ENCODE measurements at regions not wholly inside any gene's neighbourhood (a gene's known extent, or its start where the extent isn't known, plus 50 kb on each side); places are given as distances from the start of the nearest gene placed in this dataset.

DNA sequence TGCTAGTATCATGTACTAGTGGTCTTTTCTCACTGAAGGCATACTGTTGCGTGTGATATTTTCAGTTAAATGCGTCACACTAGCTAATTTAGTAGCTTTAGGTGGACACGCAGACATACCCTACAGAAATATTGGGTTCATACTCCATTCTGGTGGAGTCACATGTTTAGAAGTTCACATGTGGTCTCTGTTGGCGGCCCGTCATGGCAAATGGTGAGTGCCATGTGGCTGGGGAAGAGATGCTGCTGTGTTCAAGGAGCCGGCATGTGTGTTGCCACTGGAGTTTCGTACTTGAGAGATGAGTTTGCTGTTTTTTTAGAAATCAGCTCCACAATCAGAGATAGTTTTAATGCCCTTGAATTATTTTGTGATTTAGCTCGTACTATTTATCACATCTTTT is 454.6 kb downstream of the PCNX1 start:
- H3K4me3 ChIP-seq (ENCODE audit: low read depth, low read length) = no peak overlapping the region
- peak; percentile 6 for DNase-seq (ENCODE audit: low read depth)
- TF ChIP-seq MYC (IDR thresholded peaks at IDR 0.05; ENCODE audit: low read depth, low read length) (0 out of 2 replicates have a peak, but pooled peaks have one; percentile 2), POLR2A (IDR thresholded peaks at IDR 0.05; ENCODE audit: extremely low read depth, insufficient read length) (no peak), MAX (IDR thresholded peaks at IDR 0.05; ENCODE audit: low read depth, low read length) (peak; percentile 43)

DNA sequence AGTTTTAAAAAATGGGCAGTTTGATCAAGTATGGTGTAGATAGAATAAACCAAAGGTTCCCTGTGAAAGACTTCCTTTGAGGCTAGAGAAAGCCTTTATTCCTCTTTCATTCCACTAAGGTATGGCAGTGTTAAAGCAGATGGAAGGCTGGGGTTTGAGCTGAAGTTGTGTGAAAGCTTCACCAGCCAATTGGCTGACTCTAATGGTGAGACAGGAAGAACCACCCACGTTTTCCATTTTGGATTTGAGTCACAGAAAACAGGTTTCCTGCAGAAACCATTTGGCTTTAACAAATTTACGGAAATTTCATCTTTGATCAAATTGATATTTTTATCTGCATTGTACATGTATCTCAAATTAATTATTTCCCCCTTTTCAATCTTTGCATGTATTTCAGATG is 455.0 kb downstream of the PCNX1 start:
- H3K4me3 ChIP-seq (ENCODE audit: low read depth, low read length) = no peak overlapping the region
- peak; percentile 14 for DNase-seq (ENCODE audit: low read depth)
- TF ChIP-seq MYC (IDR thresholded peaks at IDR 0.05; ENCODE audit: low read depth, low read length) (no peak), POLR2A (IDR thresholded peaks at IDR 0.05; ENCODE audit: extremely low read depth, insufficient read length) (no peak), MAX (IDR thresholded peaks at IDR 0.05; ENCODE audit: low read depth, low read length) (no peak), CTCF (IDR thresholded peaks at IDR 0.05; ENCODE audit: low read depth, low read length) (no peak)

- peak; percentile 37 for DNase-seq (ENCODE audit: low read depth)
- H3K4me3 ChIP-seq (ENCODE audit: low read depth, low read length) = no peak overlapping the region
- TF ChIP-seq MAX (IDR thresholded peaks at IDR 0.05; ENCODE audit: low read depth, low read length) (no peak), CTCF (IDR thresholded peaks at IDR 0.05; ENCODE audit: low read depth, low read length) (no peak), MYC (IDR thresholded peaks at IDR 0.05; ENCODE audit: low read depth, low read length) (no peak), POLR2A (IDR thresholded peaks at IDR 0.05; ENCODE audit: extremely low read depth, insufficient read length) (no peak)
Measured at GRCh38 chr14:71362920-71363584, 455.8 kb downstream of the PCNX1 start.

DNA sequence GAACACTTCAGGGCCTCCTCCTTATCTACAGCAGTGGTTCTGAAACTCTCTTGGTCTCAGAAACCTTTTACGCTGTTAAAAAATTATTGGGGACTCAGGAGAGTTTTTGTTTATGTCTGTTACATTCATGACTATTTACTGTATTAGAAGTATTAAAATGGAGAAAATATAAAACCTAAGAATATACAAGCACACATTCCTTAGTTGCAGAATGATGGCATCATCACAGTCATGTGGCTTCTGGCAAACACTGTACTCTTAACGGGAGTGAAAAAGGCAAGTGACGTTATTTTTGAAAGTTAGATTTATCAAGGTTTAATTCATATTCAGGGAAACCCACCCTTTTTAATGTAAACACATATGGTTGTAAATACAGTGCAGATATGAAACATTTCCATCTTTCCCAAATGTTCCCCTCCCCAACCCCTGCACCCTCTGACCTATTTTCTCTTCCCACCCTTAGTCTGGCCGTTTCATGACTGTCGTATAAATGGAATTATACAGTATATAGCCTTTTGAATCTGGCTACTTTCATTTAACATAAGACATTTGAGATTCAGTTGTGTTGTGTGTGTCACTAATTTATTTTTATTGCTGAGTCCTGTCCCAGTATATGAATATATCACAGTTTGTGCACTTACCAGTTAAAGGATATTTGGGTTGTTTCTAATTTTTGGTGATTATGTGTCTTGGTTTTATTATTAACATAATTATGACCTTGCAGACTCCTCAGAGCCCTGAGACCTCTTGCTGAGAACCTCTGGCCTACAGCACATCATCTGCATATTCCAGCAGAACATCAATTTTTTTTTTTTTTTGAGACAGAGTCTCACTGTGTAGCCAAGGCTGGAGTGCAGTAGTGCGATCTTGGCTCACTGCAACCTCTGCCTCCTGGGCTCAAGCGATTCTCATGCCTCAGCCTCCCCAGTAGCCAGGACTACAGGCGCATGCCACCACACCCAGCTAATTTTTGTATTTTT is 457.0 kb downstream of the PCNX1 start:
- no peak overlapping the region for H3K4me3 ChIP-seq (ENCODE audit: low read depth, low read length)
- DNase-seq (ENCODE audit: low read depth) = no peak
- TF ChIP-seq POLR2A (IDR thresholded peaks at IDR 0.05; ENCODE audit: extremely low read depth, insufficient read length) (no peak), MYC (IDR thresholded peaks at IDR 0.05; ENCODE audit: low read depth, low read length) (no peak), MAX (IDR thresholded peaks at IDR 0.05; ENCODE audit: low read depth, low read length) (no peak), CTCF (IDR thresholded peaks at IDR 0.05; ENCODE audit: low read depth, low read length) (no peak)

GRCh38 chr14:71365361-71365760 is 458.1 kb downstream of the PCNX1 start:
- no peak for TF ChIP-seq POLR2A (IDR thresholded peaks at IDR 0.05; ENCODE audit: extremely low read depth, insufficient read length)
- no peak for TF ChIP-seq MYC (IDR thresholded peaks at IDR 0.05; ENCODE audit: low read depth, low read length)
- TF ChIP-seq CTCF (IDR thresholded peaks at IDR 0.05; ENCODE audit: low read depth, low read length) = no peak
- no peak for TF ChIP-seq MAX (IDR thresholded peaks at IDR 0.05; ENCODE audit: low read depth, low read length)
- DNase-seq (ENCODE audit: low read depth) = no peak
- H3K4me3 ChIP-seq (ENCODE audit: low read depth, low read length) = no peak overlapping the region

All from NB4 (cell line).